Stomach (tissue), 8 donors: ENCODE measurements at regions not wholly inside any gene's neighbourhood (a gene's known extent, or its start where the extent isn't known, plus 50 kb on each side); places are given as distances from the start of the nearest gene placed in this dataset.

Source experiments
- DNase-seq, 2 donors: peaks; one replicate each; pipeline versions ENCODE4 v3.0.0 to v3.0.0-alpha.2; 2013 to 2019
- H3K27ac ChIP-seq, 5 donors: fragments of 200-600 bp in 4 of 5; sonication (generic) in 4 of 5; one replicate each; pipeline ENCODE4 v1.5.1; 2013 to 2019; ENCODE audit warnings: mild to moderate bottlenecking in 1 of 5, moderate library complexity in 1 of 5
- H3K27me3 ChIP-seq, 3 donors: fragments of 200-600 bp; sonication (generic); one replicate each; pipeline ENCODE4 v1.5.1; 2017 to 2019; ENCODE audit warnings: mixed run types in 1 of 3
- H3K36me3 ChIP-seq, 4 donors: fragments of 200-600 bp; sonication (generic); 1 replicate in 3 of 4; 2 replicates in 1 of 4; pipeline ENCODE4 v1.5.1; 2016 to 2019
- H3K4me1 ChIP-seq, 4 donors: fragments of 200-600 bp; sonication (generic); one replicate each; pipeline ENCODE4 v1.5.1; 2016 to 2019
- H3K4me3 ChIP-seq, 4 donors: fragments of 200-600 bp; sonication (generic) in 3 of 4; one replicate each; pipeline ENCODE4 v1.5.1; 2016 to 2019; ENCODE audit warnings: mild to moderate bottlenecking in 1 of 4
- H3K9me3 ChIP-seq, 4 donors: fragments of 200-600 bp; sonication (generic); one replicate each; pipeline ENCODE4 v1.5.1; 2016 to 2019
- EP300 ChIP-seq: sonication (generic); formaldehyde crosslinking; IDR thresholded peaks from one replicate; pipeline ENCODE4 v1.6.1; 2017; ENCODE audit warnings: antibody characterized with exemption
- POLR2A ChIP-seq, 4 donors: fragments of 450-650 bp; IDR thresholded peaks; one replicate each; pipeline ENCODE4 v1.6.1; 2016; ENCODE audit warnings: antibody characterized with exemption in 4 of 4, control low read depth in 2 of 4, mild to moderate bottlenecking in 1 of 4, moderate library complexity in 1 of 4
- POLR2AphosphoS5 ChIP-seq, 3 donors: sonication (generic); formaldehyde crosslinking; IDR thresholded peaks; one replicate each; pipeline ENCODE4 v1.6.1; 2016; ENCODE audit warnings: antibody characterized with exemption in 3 of 3
- WGBS, 5 donors: extraction: QIAGEN DNeasy Blood & Tissue Kit in 3 of 5; methylation state at CpG; one replicate each; pipeline versions ENCODE4 v1.1.5 to v1.1.7; 2013 to 2018; 5-methylcytosine and 5-hydroxymethylcytosine counted together
- intact Hi-C: fragments of 100-400 bp; cut with DNase I; formaldehyde crosslinking; loops from one replicate; pipeline ENCODE4 v1.15.1; 2023; ENCODE audit warnings: low total_unique reads
- TF ChIP-seq, protein P1 (sequence below), 7 experiments: fragments of 450-650 bp in 4 of 7; fragments of 200-600 bp in 3 of 7; sonication (generic) in 3 of 7; IDR thresholded peaks; one replicate each; pipeline ENCODE4 v1.5.1; 2016 to 2019; ENCODE audit warnings: antibody characterized with exemption in 7 of 7, control low read depth in 2 of 7, mild to moderate bottlenecking in 1 of 7
- donor health status: healthy with polysubstance abuse.
- donor health status: Bipolar disorder and iron deficiency.
- donor health status: healthy.

DNA sequence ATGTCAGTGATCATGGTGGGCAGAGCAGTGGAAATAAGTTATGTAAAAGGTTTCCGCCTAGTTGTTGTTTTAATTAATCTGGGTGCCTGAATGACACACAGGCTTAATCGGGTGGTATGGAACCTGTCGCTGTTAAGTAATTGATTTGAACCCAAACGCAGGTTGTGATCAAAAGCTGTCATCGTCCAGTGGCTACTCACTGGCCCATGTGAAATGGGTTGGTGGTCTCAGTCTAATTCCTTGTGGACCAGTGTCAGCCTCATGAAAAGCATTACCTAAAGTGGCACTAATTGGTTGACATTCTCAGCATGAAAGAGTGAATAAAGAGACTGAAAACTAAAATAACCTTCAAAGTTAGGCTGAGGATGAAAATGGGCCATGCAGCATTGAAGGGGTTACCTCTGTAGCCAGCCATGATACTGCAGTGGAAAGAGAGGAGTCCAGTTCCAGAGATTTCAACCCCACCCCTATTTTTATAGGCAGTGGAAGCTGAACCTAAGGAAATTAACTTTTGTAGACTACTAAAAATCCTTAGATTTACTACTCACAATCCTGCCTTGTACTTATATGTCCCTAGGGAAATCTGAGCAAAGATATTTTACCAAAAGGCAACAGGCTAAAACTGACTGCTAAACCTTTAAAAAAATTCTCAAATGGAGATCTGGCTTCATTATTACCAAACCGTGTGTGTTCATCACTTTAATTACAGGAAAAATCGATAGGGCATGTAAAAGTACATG lies 251.7 kb upstream of the TENM3 start:
- TF ChIP-seq POLR2A (IDR thresholded peaks at IDR 0.05) (no peak), EP300 (no peak), POLR2AphosphoS5 (IDR thresholded peaks at IDR 0.05) (no peak)
- TF ChIP-seq, protein P1, sequence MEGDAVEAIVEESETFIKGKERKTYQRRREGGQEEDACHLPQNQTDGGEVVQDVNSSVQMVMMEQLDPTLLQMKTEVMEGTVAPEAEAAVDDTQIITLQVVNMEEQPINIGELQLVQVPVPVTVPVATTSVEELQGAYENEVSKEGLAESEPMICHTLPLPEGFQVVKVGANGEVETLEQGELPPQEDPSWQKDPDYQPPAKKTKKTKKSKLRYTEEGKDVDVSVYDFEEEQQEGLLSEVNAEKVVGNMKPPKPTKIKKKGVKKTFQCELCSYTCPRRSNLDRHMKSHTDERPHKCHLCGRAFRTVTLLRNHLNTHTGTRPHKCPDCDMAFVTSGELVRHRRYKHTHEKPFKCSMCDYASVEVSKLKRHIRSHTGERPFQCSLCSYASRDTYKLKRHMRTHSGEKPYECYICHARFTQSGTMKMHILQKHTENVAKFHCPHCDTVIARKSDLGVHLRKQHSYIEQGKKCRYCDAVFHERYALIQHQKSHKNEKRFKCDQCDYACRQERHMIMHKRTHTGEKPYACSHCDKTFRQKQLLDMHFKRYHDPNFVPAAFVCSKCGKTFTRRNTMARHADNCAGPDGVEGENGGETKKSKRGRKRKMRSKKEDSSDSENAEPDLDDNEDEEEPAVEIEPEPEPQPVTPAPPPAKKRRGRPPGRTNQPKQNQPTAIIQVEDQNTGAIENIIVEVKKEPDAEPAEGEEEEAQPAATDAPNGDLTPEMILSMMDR (IDR thresholded peaks at IDR 0.05): no peak
- Histone ChIP-seq H3K27me3 (no peaks in the 10 kb centered on the region), H3K36me3 (no peaks in the 10 kb centered on the region), H3K27ac (no peak overlapping the region), H3K9me3 (no peaks in the 10 kb centered on the region), H3K4me3 (no peak overlapping the region), H3K4me1 (no peaks in the 10 kb centered on the region)
- WGBS, 5 donors: 81 to 84% (median 83%) methylated on average over 7 of the region's 7 CpGs
- intact Hi-C loops: no loop called here
- no peak for DNase-seq

DNA sequence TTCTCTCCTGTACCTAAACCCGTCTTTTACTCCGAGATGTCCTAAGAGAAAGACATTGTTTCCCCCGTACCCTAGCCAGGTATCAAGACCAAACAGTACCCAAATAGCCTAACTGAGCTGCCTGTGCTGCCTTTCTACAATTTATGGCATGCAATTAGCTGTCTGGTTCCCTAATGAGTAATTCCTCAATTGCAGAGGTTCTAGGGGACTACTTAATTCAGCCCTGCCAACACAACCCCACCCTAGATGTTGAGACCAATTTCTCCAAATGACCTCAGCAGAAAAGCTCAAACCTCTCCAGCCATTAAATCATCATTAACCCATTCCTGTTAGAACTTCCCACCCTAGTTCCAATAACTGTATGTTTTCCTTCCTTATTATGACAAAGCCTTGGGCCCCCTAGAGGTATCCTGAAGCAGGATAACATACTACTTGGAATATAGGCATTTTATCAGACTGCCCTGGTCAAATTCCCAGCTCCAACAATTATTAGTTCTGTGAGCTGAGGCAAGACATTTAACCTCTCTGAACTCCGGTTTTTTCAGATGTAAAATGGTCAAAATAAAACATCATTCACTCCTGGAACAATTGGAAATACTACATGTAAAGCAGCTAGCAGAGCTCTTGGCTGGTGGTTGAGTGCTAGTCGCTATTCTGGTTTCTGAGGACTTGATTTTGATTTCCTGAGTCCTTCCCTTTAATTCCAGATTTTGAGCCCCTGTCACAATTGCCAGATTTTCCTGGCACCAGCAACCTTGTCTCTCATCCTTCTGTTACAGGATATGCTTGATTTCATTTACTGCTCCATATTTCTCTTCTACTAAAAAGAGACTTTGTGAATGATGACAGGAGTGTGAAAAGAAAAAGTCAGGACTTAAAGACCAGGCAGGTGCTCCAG lies 244.6 kb upstream of the TENM3 start:
- no peaks in the 10 kb centered on the region for H3K9me3 ChIP-seq
- no peak overlapping the region for H3K4me3 ChIP-seq
- no peak for TF ChIP-seq POLR2AphosphoS5 (IDR thresholded peaks at IDR 0.05)
- no peak for TF ChIP-seq EP300
- no peak for TF ChIP-seq POLR2A (IDR thresholded peaks at IDR 0.05)
- TF ChIP-seq, protein P1 (IDR thresholded peaks at IDR 0.05): no peak
- intact Hi-C loops: no loop called here
- H3K4me1 ChIP-seq: no peaks in the 10 kb centered on the region
- 73 to 79% (median 75%) methylated on average over 5 of the region's 5 CpGs for WGBS, 5 donors
- H3K27me3 ChIP-seq: no peaks in the 10 kb centered on the region
- no peak overlapping the region for H3K27ac ChIP-seq
- no peak for DNase-seq
- H3K36me3 ChIP-seq: no peaks in the 10 kb centered on the region

DNA sequence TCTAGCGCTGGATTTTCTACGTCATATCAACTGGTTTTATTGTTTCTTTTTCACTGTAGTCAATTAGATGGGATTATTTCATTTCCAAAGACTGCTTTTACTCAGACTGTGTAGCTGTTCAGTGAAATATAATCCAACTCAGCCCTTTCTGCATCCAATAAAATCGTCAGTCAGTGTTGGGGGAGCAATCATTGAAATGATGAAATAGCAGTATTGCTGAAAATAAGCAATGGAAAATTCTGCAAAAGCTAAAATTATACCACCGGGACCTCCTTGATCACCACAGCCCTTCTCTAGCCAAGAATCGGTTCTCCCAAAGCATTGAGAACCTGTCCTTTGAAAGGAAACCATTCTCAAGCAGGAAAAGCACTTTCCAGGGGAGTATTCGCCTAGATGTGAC lies 243.1 kb upstream of the TENM3 start:
- intact Hi-C loops: no loop called here
- peaks cover 0 to 4% (median 0%) of the 10 kb centered on the region in 4 donors for H3K9me3 ChIP-seq
- no peaks in the 10 kb centered on the region for H3K36me3 ChIP-seq
- H3K4me1 ChIP-seq: no peaks in the 10 kb centered on the region
- 78 to 85% (median 84%) methylated on average over 6 of the region's 6 CpGs for WGBS, 5 donors
- H3K27ac ChIP-seq: no peak overlapping the region
- H3K27me3 ChIP-seq: no peaks in the 10 kb centered on the region
- TF ChIP-seq EP300 (no peak), POLR2A (IDR thresholded peaks at IDR 0.05) (no peak), POLR2AphosphoS5 (IDR thresholded peaks at IDR 0.05) (no peak)
- TF ChIP-seq, protein P1 (IDR thresholded peaks at IDR 0.05): no peak
- no peak for DNase-seq
- no peak overlapping the region for H3K4me3 ChIP-seq

DNA sequence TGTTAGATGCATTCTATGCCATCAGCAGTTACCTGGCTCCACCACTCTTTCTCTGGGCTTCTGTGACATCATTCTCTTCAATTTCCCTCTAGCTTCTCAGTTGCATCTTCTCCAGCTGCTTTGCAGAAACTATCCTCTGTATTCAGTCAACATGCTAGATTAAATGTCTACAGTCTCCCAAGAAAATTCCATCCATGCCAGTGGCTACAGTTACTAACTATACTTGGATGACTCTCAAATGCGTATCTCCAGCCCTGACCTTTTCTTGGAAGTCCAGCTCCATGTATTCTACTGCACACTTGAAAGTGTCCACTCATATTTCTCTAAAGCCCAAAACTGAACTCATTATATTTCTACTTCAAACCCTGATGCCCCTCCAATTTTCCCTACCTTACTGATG lies 232.3 kb upstream of the TENM3 start:
- DNase-seq: no peak
- Histone ChIP-seq H3K36me3 (no peaks in the 10 kb centered on the region), H3K4me3 (no peak overlapping the region), H3K27me3 (no peaks in the 10 kb centered on the region), H3K27ac (no peak overlapping the region), H3K4me1 (no peaks in the 10 kb centered on the region), H3K9me3 (peaks cover 0 to 9% (median 4%) of the 10 kb centered on the region in 4 donors)
- TF ChIP-seq POLR2AphosphoS5 (IDR thresholded peaks at IDR 0.05): no peak
- intact Hi-C loops: no loop called here
- WGBS, 5 donors: 64 to 100% (median 95%) methylated on average over 1 of the region's 1 CpG
